ENCODE measurements at regions not wholly inside any gene's neighbourhood (a gene's known extent, or its start where the extent isn't known, plus 50 kb on each side); places are given as distances from the start of the nearest gene placed in this dataset.

- TF ChIP-seq, protein P1, sequence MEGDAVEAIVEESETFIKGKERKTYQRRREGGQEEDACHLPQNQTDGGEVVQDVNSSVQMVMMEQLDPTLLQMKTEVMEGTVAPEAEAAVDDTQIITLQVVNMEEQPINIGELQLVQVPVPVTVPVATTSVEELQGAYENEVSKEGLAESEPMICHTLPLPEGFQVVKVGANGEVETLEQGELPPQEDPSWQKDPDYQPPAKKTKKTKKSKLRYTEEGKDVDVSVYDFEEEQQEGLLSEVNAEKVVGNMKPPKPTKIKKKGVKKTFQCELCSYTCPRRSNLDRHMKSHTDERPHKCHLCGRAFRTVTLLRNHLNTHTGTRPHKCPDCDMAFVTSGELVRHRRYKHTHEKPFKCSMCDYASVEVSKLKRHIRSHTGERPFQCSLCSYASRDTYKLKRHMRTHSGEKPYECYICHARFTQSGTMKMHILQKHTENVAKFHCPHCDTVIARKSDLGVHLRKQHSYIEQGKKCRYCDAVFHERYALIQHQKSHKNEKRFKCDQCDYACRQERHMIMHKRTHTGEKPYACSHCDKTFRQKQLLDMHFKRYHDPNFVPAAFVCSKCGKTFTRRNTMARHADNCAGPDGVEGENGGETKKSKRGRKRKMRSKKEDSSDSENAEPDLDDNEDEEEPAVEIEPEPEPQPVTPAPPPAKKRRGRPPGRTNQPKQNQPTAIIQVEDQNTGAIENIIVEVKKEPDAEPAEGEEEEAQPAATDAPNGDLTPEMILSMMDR (IDR thresholded peaks at IDR 0.05), result peak in 4 of 7 experiments; percentile 42 to 67 (median 56)
- no peak for TF ChIP-seq POLR2AphosphoS5 (IDR thresholded peaks at IDR 0.05)
- no peak for TF ChIP-seq POLR2A (IDR thresholded peaks at IDR 0.05)
Measured at GRCh38 chr3:99499235-99500158, 138.9 kb upstream of the COL8A1 start.

Measured in stomach (tissue), 4 donors.